Fibroblast of the aortic adventitia (primary cell): ENCODE measurements at regions not wholly inside any gene's neighbourhood (a gene's known extent, or its start where the extent isn't known, plus 50 kb on each side); places are given as distances from the start of the nearest gene placed in this dataset.
A peak's percentile ranks its signal among the peaks of the same experiment; 100 is the strongest.

Source experiments
- DNase-seq: peaks from one replicate; pipeline ENCODE4 v3.0.0-alpha.2; 2010; ENCODE audit warnings: low read depth
- H3K4me3 ChIP-seq: 2 replicates; pipeline ENCODE4 v1.5.1; 2011; ENCODE audit warnings: low read depth, mild to moderate bottlenecking, control low read depth, low read length, moderate library complexity
- CTCF ChIP-seq: IDR thresholded peaks from 2 replicates; pipeline ENCODE4 v1.5.1; 2011; ENCODE audit warnings: mild to moderate bottlenecking, low read length, control low read depth, inconsistent platforms; ENCODE audit not compliant: insufficient read depth

GRCh38 chr2:164024396-164024795, 288.6 kb upstream of the FIGN start:
- DNase-seq, result no peak
- TF ChIP-seq CTCF, result no peak
- no peak overlapping the region for H3K4me3 ChIP-seq

- TF ChIP-seq CTCF, result no peak
- H3K4me3 ChIP-seq, result no peak overlapping the region
- DNase-seq, result no peak
Measured at GRCh38 chr2:164023896-164024295, 288.1 kb upstream of the FIGN start.

DNA sequence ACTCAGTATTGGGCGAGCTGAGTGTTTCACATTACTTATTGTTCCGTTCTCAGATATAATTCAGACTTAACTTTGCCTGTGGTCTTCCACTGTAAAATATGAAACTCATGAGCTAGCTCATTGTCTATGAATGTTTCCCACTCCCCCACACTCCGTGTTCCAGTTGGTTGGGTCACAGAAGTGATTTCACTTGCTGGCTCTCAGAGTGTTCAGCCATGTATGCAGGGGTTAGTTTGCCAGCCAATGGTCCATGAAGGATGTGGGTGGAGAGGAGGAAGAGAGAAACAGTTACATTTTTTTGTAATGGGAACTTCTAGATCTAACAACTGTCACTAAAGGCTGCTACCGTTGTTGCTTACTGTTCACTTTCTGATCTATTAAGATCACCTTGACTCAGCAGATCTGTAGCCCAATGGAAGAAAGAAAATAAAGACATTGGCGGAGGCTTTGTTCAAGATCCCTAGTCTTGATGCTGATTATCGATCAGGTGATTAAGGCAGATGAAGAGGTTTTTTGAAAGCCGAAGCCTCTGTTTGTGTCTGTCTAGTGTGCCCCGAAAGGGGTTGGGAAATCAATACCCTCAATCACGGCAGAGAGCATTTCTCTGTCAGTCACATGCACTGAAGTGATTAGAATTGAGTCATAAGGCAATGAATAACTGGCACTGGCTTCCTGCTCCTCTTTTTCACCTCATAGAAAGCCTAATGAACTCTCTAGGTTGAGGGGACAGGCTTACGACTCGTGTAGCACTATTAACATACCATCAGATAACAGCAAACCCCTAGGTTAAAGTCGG, 279.7 kb upstream of the FIGN start:
- DNase-seq, result peak; percentile 29
- no peak overlapping the region for H3K4me3 ChIP-seq
- no peak for TF ChIP-seq CTCF

DNA sequence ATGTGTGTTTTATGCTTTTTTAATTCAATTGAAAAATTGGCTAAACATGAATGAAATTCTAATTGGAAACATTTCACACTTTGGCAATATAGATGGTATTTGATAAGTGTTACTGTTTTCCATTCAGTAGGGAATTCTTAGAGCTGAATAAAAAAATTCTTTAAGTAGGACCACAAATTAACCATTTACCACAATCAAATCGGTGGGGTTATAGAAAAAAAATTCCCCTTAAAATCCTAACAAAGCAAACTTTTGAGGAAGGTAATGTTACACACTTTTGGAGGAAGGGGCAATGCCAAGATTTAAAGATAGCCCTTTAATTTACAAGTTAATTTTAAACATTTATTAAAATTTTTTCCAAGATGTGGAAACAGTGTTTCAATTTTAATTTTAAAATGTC, 279.0 kb upstream of the FIGN start:
- TF ChIP-seq CTCF, result no peak
- H3K4me3 ChIP-seq, result no peak overlapping the region
- no peak for DNase-seq

DNA sequence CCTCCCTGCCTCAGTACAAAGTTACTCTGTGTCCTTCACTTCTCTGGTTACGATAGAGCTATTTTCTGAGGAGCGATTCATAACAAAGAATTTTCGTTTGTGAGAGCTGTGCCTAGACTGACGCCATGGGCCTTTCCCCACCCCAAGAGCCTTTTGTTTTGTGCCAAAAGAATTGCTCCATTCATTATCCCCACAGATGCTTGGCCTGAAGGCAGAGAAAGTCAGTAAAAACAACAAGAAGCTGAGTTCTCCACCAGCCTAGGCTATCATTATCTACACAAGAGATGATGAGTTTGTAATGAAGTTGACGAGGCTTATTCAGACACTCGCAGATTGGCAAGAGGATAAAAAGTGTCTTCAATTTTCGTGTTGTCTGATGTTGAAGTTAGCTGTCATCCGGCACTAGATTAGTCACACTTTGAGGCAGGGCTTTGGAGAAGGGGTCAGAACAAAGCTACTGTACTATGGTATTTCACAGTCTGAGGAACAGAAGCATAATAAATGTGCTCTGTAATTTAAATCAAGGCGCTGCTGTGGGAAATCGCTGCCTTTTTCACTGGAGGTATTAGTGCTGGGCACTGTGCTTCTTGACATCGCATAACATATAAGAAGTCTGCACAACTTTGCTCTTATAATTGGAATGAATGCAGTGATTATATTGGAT, 278.4 kb upstream of the FIGN start:
- peak; percentile 63 for DNase-seq
- no peak overlapping the region for H3K4me3 ChIP-seq
- TF ChIP-seq CTCF, result no peak

DNA sequence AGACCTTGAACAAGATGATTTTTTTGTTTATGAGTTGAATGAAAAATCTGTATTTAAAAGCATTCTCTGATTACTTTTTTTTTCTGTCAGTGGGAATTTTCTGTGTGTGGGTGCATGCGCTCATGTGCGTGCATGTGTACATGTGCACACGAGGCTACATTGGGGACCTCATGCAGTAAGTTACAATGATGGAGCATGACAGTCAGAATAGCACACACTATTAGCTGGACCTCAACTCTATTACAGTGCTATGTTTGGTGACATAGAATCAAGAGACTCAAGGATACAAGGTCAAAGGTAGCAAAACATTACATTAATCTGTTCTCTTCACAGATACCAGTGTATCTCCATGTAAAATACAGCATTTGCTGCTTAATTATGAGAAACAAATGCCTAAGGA, 276.8 kb upstream of the FIGN start:
- H3K4me3 ChIP-seq, result no peak overlapping the region
- TF ChIP-seq CTCF, result no peak
- DNase-seq, result no peak
